AG09309 (cell line): ENCODE measurements at regions not wholly inside any gene's neighbourhood (a gene's known extent, or its start where the extent isn't known, plus 50 kb on each side); places are given as distances from the start of the nearest gene placed in this dataset.
"Not testable (repeated sequence)": the region's sequence is repeated elsewhere in the genome, so short reads cannot be mapped to it uniquely, and the experiment has no call there.

ENCODE experiments used
- DNase-seq: peaks from one replicate; pipeline ENCODE4 v3.0.0-alpha.2; 2010; ENCODE audit warnings: low read depth
- H3K4me3 ChIP-seq: 2 replicates; pipeline ENCODE4 v1.5.1; 2011; ENCODE audit warnings: mild to moderate bottlenecking, low read depth, low read length, moderate library complexity; ENCODE audit not compliant: control insufficient read depth
- TF ChIP-seq, protein P1 (sequence below): IDR thresholded peaks from 2 replicates; pipeline ENCODE4 v1.5.1; 2011; ENCODE audit warnings: mild to moderate bottlenecking, low read depth, low read length, inconsistent platforms; ENCODE audit not compliant: insufficient read depth, control insufficient read depth; ENCODE audit errors: missing control alignments

DNA sequence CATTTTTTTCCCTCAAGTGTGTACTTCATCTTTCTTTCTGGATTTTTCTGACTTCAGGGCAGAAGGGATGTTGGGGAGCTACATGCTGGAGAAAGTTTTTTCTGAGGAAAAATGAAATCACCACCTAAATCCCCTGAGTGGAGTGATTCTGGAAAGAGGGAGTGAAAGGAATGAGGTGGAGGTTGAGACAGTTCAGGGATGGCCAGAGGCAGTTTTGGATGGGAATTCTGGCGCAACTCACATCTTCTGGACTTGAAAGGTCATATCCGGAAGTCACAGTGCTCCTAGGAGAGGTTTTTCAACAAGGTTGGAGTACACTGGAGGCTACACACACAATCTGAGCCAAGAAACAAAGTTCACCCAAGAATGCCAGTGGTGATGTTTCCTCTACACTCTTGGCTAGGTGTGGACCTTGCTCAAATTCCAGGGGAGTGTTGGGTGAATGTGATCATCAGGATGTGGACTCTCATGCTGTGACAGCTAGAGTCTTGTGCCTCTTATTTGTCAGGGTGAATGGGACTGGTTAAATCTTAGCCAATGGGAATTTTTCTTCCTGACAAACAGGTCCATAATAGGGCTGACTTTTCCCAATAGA lies 161.5 kb downstream of the HLX start:
- DNase-seq = no peak
- H3K4me3 ChIP-seq = no peak overlapping the region
- TF ChIP-seq, protein P1, sequence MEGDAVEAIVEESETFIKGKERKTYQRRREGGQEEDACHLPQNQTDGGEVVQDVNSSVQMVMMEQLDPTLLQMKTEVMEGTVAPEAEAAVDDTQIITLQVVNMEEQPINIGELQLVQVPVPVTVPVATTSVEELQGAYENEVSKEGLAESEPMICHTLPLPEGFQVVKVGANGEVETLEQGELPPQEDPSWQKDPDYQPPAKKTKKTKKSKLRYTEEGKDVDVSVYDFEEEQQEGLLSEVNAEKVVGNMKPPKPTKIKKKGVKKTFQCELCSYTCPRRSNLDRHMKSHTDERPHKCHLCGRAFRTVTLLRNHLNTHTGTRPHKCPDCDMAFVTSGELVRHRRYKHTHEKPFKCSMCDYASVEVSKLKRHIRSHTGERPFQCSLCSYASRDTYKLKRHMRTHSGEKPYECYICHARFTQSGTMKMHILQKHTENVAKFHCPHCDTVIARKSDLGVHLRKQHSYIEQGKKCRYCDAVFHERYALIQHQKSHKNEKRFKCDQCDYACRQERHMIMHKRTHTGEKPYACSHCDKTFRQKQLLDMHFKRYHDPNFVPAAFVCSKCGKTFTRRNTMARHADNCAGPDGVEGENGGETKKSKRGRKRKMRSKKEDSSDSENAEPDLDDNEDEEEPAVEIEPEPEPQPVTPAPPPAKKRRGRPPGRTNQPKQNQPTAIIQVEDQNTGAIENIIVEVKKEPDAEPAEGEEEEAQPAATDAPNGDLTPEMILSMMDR = no peak

DNA sequence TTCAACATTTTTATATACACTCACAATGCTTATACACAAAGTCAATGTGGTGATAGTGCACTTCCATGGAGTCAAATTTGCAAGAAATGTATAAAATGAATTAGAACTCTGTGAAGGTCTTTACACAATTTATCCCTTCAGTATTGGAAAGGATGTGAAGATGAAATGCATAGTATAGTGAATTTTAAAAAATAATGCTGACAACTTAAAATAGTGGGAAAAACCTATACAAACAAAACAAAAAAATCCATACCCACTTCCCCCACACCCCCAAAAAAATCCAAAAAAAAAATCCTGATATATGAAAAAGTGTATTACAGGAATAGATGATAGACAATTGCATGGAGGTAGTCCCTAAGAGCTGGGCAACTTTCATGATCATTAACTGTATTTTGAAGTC lies 165.3 kb downstream of the HLX start:
- H3K4me3 ChIP-seq = no peak overlapping the region
- DNase-seq = no peak
- TF ChIP-seq, protein P1 = no peak

DNA sequence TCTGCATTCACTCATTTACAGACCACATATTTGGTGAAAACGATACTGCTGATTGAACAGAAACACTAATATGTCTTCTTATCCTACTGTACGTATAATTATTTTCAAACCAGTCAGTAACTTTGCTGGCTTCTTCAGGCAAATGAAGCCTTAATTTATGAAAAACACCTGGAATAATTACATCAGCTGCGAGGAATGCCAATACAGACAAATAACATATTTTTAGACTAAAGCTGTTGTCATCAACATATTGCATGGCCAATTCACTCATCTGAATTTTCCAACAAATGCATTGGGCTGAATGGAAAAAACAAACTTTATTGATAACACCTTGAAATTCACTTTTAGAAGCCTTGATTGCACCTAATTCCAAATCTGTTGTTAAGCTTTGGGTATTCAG lies 165.9 kb downstream of the HLX start:
- DNase-seq = no peak
- H3K4me3 ChIP-seq = no peak overlapping the region
- TF ChIP-seq, protein P1 = no peak

DNA sequence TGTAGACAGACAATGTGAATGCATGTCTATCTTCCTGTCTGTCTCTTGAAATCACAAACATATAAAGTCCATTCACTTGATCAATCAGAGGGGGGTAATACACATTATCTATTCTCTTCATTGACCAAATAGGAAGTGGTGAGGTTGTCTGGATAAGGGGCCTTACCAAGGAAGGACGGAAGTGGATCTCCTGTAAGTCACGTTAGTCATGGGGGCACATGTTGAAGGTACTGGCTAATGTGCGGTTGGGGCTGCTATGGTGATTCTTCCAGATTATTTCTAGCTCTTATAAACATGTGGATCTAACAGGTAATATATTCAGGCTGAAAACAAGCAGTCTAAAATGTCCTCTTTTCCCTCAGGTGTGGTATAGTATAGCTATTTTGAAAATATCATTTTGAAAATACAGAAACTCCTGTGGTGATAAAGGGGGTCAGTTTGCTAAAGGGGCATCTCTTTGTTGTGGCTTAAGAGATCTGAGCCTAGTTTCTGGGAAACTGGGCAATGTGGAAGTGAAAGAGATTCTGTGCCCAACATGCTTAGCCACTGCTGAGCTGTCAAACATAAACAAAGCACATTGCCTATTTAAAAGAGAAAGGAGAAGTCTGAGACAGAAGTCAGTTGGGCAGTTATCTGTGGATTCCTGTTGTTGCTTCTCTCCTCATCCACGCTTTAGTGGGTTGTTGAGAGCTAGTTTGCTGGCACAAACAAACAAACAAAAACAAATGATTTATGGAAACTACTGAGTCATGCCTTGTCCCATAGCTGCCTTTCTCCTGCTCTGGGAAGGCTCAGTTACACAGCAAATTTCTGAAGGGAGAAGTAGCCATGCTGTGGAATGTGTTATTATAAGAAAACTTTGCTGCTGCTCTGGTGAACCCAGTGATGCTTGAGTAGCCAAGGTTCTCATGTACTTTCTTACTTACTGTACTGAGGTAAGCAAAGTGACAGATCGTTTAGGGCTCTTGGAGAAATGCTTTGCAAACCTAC lies 166.9 kb downstream of the HLX start:
- TF ChIP-seq, protein P1 = no peak
- no peak overlapping the region for H3K4me3 ChIP-seq
- no peak for DNase-seq

DNA sequence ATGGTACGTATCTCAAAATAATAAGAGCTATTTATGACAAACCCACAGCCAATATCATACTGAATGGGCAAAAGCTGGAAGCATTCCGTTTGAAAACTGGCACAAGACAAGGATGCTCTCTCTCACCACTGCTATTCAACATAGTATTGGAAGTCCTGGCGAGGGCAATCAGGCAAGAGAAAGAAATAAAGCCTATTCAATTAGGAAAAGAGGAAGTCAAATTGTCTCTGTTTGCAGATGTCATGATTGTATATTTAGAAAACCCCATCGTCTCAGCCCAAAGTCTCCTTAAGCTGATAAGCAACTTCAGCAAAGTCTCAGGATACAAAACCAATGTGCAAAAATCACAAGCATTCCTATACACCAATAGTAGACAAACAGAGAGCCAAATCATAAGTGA lies 172.1 kb downstream of the HLX start:
- H3K4me3 ChIP-seq, DNase-seq: not testable (repeated sequence)

DNA sequence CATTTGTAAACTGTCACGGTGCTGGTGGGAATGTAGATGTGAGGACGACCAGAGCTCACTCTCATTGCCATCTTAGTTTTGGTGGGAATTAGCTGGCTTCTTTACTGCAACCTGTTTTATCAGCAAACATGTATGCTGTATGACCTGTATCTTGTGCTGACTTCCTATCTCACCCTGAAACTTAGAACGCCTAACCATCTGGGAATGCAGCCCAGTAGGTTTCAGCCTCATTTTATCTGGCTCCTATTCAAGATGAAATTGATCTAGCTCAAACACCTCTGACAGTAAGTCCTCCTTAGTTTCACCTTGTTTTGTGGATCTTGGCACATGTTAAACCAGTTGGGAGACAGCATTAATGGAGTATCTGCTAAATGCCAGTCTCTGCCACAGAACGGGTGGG lies 174.6 kb downstream of the HLX start:
- H3K4me3 ChIP-seq = no peak overlapping the region
- TF ChIP-seq, protein P1 = no peak
- DNase-seq = no peak

DNA sequence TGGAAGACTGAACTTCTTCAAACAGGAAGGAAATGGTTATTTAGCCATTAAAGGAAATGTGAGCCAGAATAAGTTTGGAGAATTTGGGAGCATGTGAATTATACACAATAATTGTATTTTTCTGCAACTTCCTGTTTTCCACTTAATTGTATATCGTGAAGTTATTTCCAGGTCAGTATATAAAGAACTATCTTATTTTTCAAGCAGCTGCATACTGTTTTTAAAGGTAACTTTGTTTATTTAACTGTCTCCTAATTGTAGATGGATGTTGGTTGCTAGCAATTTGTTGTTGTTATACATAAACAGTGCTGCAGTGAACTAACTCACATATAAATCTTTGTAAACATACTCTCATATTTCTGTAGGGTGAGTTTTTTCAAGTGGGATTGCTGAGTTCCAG lies 180.3 kb downstream of the HLX start:
- TF ChIP-seq, protein P1 = no peak
- no peak for DNase-seq
- H3K4me3 ChIP-seq = no peak overlapping the region
